ENCODE measurements at regions not wholly inside any gene's neighbourhood (a gene's known extent, or its start where the extent isn't known, plus 50 kb on each side); places are given as distances from the start of the nearest gene placed in this dataset.

GRCh38 chr2:2708575-2709430 is 377.7 kb upstream of the MYT1L start:
- H3K9ac ChIP-seq (ENCODE audit: low read length): no peak overlapping the region
- no peaks in the 10 kb centered on the region for H3K27me3 ChIP-seq (ENCODE audit: insufficient read depth, low read length)
- H3K79me2 ChIP-seq (ENCODE audit: insufficient read depth, low read length): no peaks in the 10 kb centered on the region
- H3K27ac ChIP-seq (ENCODE audit: low read depth, low read length, poor library complexity, severe bottlenecking): no peak overlapping the region
- TF ChIP-seq, protein P1, sequence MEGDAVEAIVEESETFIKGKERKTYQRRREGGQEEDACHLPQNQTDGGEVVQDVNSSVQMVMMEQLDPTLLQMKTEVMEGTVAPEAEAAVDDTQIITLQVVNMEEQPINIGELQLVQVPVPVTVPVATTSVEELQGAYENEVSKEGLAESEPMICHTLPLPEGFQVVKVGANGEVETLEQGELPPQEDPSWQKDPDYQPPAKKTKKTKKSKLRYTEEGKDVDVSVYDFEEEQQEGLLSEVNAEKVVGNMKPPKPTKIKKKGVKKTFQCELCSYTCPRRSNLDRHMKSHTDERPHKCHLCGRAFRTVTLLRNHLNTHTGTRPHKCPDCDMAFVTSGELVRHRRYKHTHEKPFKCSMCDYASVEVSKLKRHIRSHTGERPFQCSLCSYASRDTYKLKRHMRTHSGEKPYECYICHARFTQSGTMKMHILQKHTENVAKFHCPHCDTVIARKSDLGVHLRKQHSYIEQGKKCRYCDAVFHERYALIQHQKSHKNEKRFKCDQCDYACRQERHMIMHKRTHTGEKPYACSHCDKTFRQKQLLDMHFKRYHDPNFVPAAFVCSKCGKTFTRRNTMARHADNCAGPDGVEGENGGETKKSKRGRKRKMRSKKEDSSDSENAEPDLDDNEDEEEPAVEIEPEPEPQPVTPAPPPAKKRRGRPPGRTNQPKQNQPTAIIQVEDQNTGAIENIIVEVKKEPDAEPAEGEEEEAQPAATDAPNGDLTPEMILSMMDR (IDR thresholded peaks at IDR 0.05; ENCODE audit: low read length): no peak
- no peak for TF ChIP-seq EZH2 (IDR thresholded peaks at IDR 0.05; ENCODE audit: borderline replicate concordance, low read length)
- no peak overlapping the region for H3K4me2 ChIP-seq (ENCODE audit: low read length)
- H2AFZ ChIP-seq (ENCODE audit: low read length): no peak overlapping the region
- H3K9me3 ChIP-seq (ENCODE audit: low read length): no peaks in the 10 kb centered on the region
- no peaks in the 10 kb centered on the region for H3K36me3 ChIP-seq (ENCODE audit: insufficient read depth, low read length)
- H3K4me1 ChIP-seq (ENCODE audit: insufficient read depth, low read length, severe bottlenecking): peaks cover 10% of the 10 kb centered on the region
- no peaks in the 10 kb centered on the region for H3K9me2 ChIP-seq (ENCODE audit: low read depth, low read length)
- H4K20me1 ChIP-seq (ENCODE audit: insufficient read depth, low read length): no peaks in the 10 kb centered on the region
- no peaks in the 10 kb centered on the region for H3F3A ChIP-seq (ENCODE audit: insufficient read depth, low read length)
- no peak overlapping the region for H3K4me3 ChIP-seq (ENCODE audit: low read depth, low read length, poor library complexity, severe bottlenecking)

- no peak overlapping the region for H3K9ac ChIP-seq (ENCODE audit: low read length)
- H3K27me3 ChIP-seq (ENCODE audit: insufficient read depth, low read length): no peaks in the 10 kb centered on the region
- peak overlapping the region; percentile 33; the same call in 1 of the 2 replicates for H3K4me2 ChIP-seq (ENCODE audit: low read length)
- H3K4me3 ChIP-seq (ENCODE audit: low read depth, low read length, poor library complexity, severe bottlenecking): no peak overlapping the region
- H3K79me2 ChIP-seq (ENCODE audit: insufficient read depth, low read length): no peaks in the 10 kb centered on the region
- H3K9me2 ChIP-seq (ENCODE audit: low read depth, low read length): no peaks in the 10 kb centered on the region
- no peaks in the 10 kb centered on the region for H4K20me1 ChIP-seq (ENCODE audit: insufficient read depth, low read length)
- H2AFZ ChIP-seq (ENCODE audit: low read length): no peak overlapping the region
- H3K4me1 ChIP-seq (ENCODE audit: insufficient read depth, low read length, severe bottlenecking): peaks cover 10% of the 10 kb centered on the region
- no peak overlapping the region for H3K27ac ChIP-seq (ENCODE audit: low read depth, low read length, poor library complexity, severe bottlenecking)
- no peaks in the 10 kb centered on the region for H3F3A ChIP-seq (ENCODE audit: insufficient read depth, low read length)
- no peaks in the 10 kb centered on the region for H3K9me3 ChIP-seq (ENCODE audit: low read length)
- no peaks in the 10 kb centered on the region for H3K36me3 ChIP-seq (ENCODE audit: insufficient read depth, low read length)
- TF ChIP-seq, protein P1 (IDR thresholded peaks at IDR 0.05; ENCODE audit: low read length): no peak
- no peak for TF ChIP-seq EZH2 (IDR thresholded peaks at IDR 0.05; ENCODE audit: borderline replicate concordance, low read length)
Measured at GRCh38 chr2:2707206-2707991, 376.3 kb upstream of the MYT1L start.

- H3K27ac ChIP-seq (ENCODE audit: low read depth, low read length, poor library complexity, severe bottlenecking): no peak overlapping the region
- H3K4me2 ChIP-seq (ENCODE audit: low read length): no peak overlapping the region
- H3K4me1 ChIP-seq (ENCODE audit: insufficient read depth, low read length, severe bottlenecking): peaks cover 10% of the 10 kb centered on the region
- no peak overlapping the region for H2AFZ ChIP-seq (ENCODE audit: low read length)
- no peaks in the 10 kb centered on the region for H3K36me3 ChIP-seq (ENCODE audit: insufficient read depth, low read length)
- H3K4me3 ChIP-seq (ENCODE audit: low read depth, low read length, poor library complexity, severe bottlenecking): no peak overlapping the region
- H3F3A ChIP-seq (ENCODE audit: insufficient read depth, low read length): no peaks in the 10 kb centered on the region
- H3K27me3 ChIP-seq (ENCODE audit: insufficient read depth, low read length): no peaks in the 10 kb centered on the region
- H3K79me2 ChIP-seq (ENCODE audit: insufficient read depth, low read length): no peaks in the 10 kb centered on the region
- TF ChIP-seq, protein P1 (IDR thresholded peaks at IDR 0.05; ENCODE audit: low read length): no peak
- TF ChIP-seq EZH2 (IDR thresholded peaks at IDR 0.05; ENCODE audit: borderline replicate concordance, low read length): no peak
- H3K9me3 ChIP-seq (ENCODE audit: low read length): no peaks in the 10 kb centered on the region
- H4K20me1 ChIP-seq (ENCODE audit: insufficient read depth, low read length): no peaks in the 10 kb centered on the region
- H3K9ac ChIP-seq (ENCODE audit: low read length): no peak overlapping the region
- no peaks in the 10 kb centered on the region for H3K9me2 ChIP-seq (ENCODE audit: low read depth, low read length)
Measured at GRCh38 chr2:2706306-2706705, 375.2 kb upstream of the MYT1L start.
